HEK293 (cell line): ENCODE measurements at regions not wholly inside any gene's neighbourhood (a gene's known extent, or its start where the extent isn't known, plus 50 kb on each side); places are given as distances from the start of the nearest gene placed in this dataset.

Experiments used
- CTCF ChIA-PET: fragments of 350-600 bp; formaldehyde crosslinking; extraction: SDS; loops from one replicate; lab custom pipeline; 2021; ENCODE audit warnings: antibody characterized with exemption; lab: Yijun Ruan, JAX
- POLR2A ChIA-PET: fragments of 300-600 bp; formaldehyde crosslinking; extraction: SDS; loops from one replicate; lab custom pipeline; 2020; ENCODE audit warnings: antibody characterized with exemption, inconsistent platforms; lab: Yijun Ruan, JAX
- H3K27ac ChIP-seq: fragments of 200-500 bp; sonication (Bioruptor generic); 2 replicates; pipeline ENCODE4 v1.5.1; 2014; ENCODE audit warnings: low read depth, low read length, control low read depth, inconsistent platforms; ENCODE audit errors: extremely low read depth
- H3K36me3 ChIP-seq, 2 experiments: fragments of 200-500 bp in 1 of 2; sonication (Bioruptor generic) in 1 of 2; 1 replicate in 1 of 2; 2 replicates in 1 of 2; pipeline ENCODE4 v1.5.1; 2014 to 2017; ENCODE audit warnings: inconsistent platforms in 2 of 2, low read length in 2 of 2; ENCODE audit not compliant: control insufficient read depth in 2 of 2, insufficient read depth in 1 of 2
- H3K4me1 ChIP-seq: fragments of 200-500 bp; sonication (Bioruptor generic); 2 replicates; pipeline ENCODE4 v1.5.1; 2014; ENCODE audit warnings: mild to moderate bottlenecking, low read length, inconsistent platforms; ENCODE audit not compliant: control insufficient read depth, insufficient read depth
- H3K4me3 ChIP-seq: 2 replicates; pipeline ENCODE4 v1.5.1; 2011; ENCODE audit warnings: low read depth, mild to moderate bottlenecking, control low read depth, low read length, moderate library complexity
- H3K9me3 ChIP-seq: fragments of 200-500 bp; sonication (Bioruptor generic); 2 replicates; pipeline ENCODE4 v1.5.1; 2014; ENCODE audit warnings: low read depth, low read length, inconsistent platforms; ENCODE audit not compliant: control insufficient read depth, insufficient read depth
- OVOL3 ChIP-seq: fragments of 450-650 bp; formaldehyde crosslinking; IDR thresholded peaks from 2 replicates; pipeline ENCODE4 v1.5.1; 2016; ENCODE audit warnings: missing biosample characterization, missing genetic modification characterization
- PRDM4 ChIP-seq: fragments of 450-650 bp; formaldehyde crosslinking; IDR thresholded peaks from 2 replicates; pipeline ENCODE4 v1.5.1; 2017; ENCODE audit warnings: missing biosample characterization, missing genetic modification characterization
- SP2 ChIP-seq: fragments of 450-650 bp; formaldehyde crosslinking; IDR thresholded peaks from 2 replicates; pipeline ENCODE4 v1.5.1; 2016; ENCODE audit warnings: missing biosample characterization, missing genetic modification characterization
- ZFP37 ChIP-seq: fragments of 450-650 bp; formaldehyde crosslinking; IDR thresholded peaks from 2 replicates; pipeline ENCODE4 v1.5.1; 2016; ENCODE audit warnings: missing biosample characterization, missing genetic modification characterization
- ZNF10 ChIP-seq: fragments of 450-650 bp; formaldehyde crosslinking; IDR thresholded peaks from 2 replicates; pipeline ENCODE4 v1.5.1; 2017; ENCODE audit warnings: missing biosample characterization, missing genetic modification characterization
- ZNF146 ChIP-seq: fragments of 450-650 bp; formaldehyde crosslinking; IDR thresholded peaks from 2 replicates; pipeline ENCODE4 v1.5.1; 2016; ENCODE audit warnings: missing biosample characterization, missing genetic modification characterization
- ZNF19 ChIP-seq: fragments of 450-650 bp; formaldehyde crosslinking; IDR thresholded peaks from 2 replicates; pipeline ENCODE4; 2016; ENCODE audit warnings: missing biosample characterization, missing genetic modification characterization, low read depth
- ZNF274 ChIP-seq, 2 experiments: fragments of 200-500 bp in 1 of 2; fragments of 450-650 bp in 1 of 2; sonication (Bioruptor generic) in 1 of 2; formaldehyde crosslinking in 1 of 2; IDR thresholded peaks; 2 replicates each; pipeline versions ENCODE4 v1.5.1 to v1.6.1; 2014 to 2016; ENCODE audit warnings: borderline replicate concordance in 1 of 2, inconsistent platforms in 1 of 2, low read length in 1 of 2, missing biosample characterization in 1 of 2, missing genetic modification characterization in 1 of 2
- ZNF350 ChIP-seq: fragments of 450-650 bp; formaldehyde crosslinking; IDR thresholded peaks from 2 replicates; pipeline ENCODE4 v1.5.0; 2017; ENCODE audit warnings: missing biosample characterization, mild to moderate bottlenecking, missing genetic modification characterization
- ZNF391 ChIP-seq: fragments of 450-650 bp; formaldehyde crosslinking; IDR thresholded peaks from 2 replicates; pipeline ENCODE4 v1.5.1; 2016; ENCODE audit warnings: low read depth, missing biosample characterization, missing genetic modification characterization, borderline replicate concordance
- ZNF404 ChIP-seq: fragments of 450-650 bp; formaldehyde crosslinking; IDR thresholded peaks from 2 replicates; pipeline ENCODE4 v1.5.1; 2017; ENCODE audit warnings: missing biosample characterization, missing genetic modification characterization
- ZNF473 ChIP-seq: fragments of 450-650 bp; formaldehyde crosslinking; IDR thresholded peaks from 2 replicates; pipeline ENCODE4 v1.5.1; 2017; ENCODE audit warnings: missing biosample characterization, missing genetic modification characterization
- ZNF571 ChIP-seq: fragments of 450-650 bp; formaldehyde crosslinking; IDR thresholded peaks from 2 replicates; pipeline ENCODE4 v1.5.0; 2017; ENCODE audit warnings: missing biosample characterization, missing genetic modification characterization
- ZNF677 ChIP-seq: fragments of 450-650 bp; IDR thresholded peaks from 2 replicates; pipeline ENCODE4 v1.5.0; 2018; ENCODE audit warnings: missing biosample characterization, mild to moderate bottlenecking, missing genetic modification characterization, moderate library complexity
- ZNF777 ChIP-seq: fragments of 450-650 bp; formaldehyde crosslinking; IDR thresholded peaks from 2 replicates; pipeline ENCODE4 v1.5.1; 2017; ENCODE audit warnings: missing biosample characterization, missing genetic modification characterization, borderline replicate concordance
- ZNF785 ChIP-seq: fragments of 450-650 bp; formaldehyde crosslinking; IDR thresholded peaks from 2 replicates; pipeline ENCODE4 v1.5.1; 2016; ENCODE audit warnings: missing biosample characterization, missing genetic modification characterization
- ZNF830 ChIP-seq: fragments of 450-650 bp; IDR thresholded peaks from 2 replicates; pipeline ENCODE4 v1.5.0; 2018; ENCODE audit warnings: missing biosample characterization, missing genetic modification characterization, low read depth, mild to moderate bottlenecking, moderate library complexity
- TF ChIP-seq, protein P1 (sequence below): fragments of 450-650 bp; formaldehyde crosslinking; IDR thresholded peaks from 2 replicates; pipeline ENCODE4 v1.5.1; 2017; ENCODE audit warnings: missing biosample characterization, missing genetic modification characterization
- TF ChIP-seq, protein P2 (sequence below): fragments of 450-650 bp; formaldehyde crosslinking; IDR thresholded peaks from 2 replicates; pipeline ENCODE4 v1.5.1; 2016; ENCODE audit warnings: missing biosample characterization, missing genetic modification characterization
- TF ChIP-seq, protein P3 (sequence below): fragments of 450-650 bp; formaldehyde crosslinking; IDR thresholded peaks from 2 replicates; pipeline ENCODE4 v1.5.1; 2017; ENCODE audit warnings: missing biosample characterization, missing genetic modification characterization
- TF ChIP-seq, protein P4 (sequence below): fragments of 450-650 bp; formaldehyde crosslinking; IDR thresholded peaks from 2 replicates; pipeline ENCODE4 v1.5.1; 2017; ENCODE audit warnings: missing biosample characterization, mild to moderate bottlenecking, missing genetic modification characterization, moderate library complexity

GRCh38 chr2:149690825-149691224 lies 103.2 kb upstream of the MMADHC start:
- no peak overlapping the region for H3K4me3 ChIP-seq
- no peaks in the 10 kb centered on the region for H3K36me3 ChIP-seq
- no peaks in the 10 kb centered on the region for H3K9me3 ChIP-seq
- no peak for TF ChIP-seq ZNF404 (tag by site-specific recombination)
- TF ChIP-seq PRDM4 (tag by site-specific recombination), result no peak
- H3K4me1 ChIP-seq, result no peaks in the 10 kb centered on the region
- ChIA-PET CTCF (no interaction called here), POLR2A (no interaction called here)
- no peak overlapping the region for H3K27ac ChIP-seq

DNA sequence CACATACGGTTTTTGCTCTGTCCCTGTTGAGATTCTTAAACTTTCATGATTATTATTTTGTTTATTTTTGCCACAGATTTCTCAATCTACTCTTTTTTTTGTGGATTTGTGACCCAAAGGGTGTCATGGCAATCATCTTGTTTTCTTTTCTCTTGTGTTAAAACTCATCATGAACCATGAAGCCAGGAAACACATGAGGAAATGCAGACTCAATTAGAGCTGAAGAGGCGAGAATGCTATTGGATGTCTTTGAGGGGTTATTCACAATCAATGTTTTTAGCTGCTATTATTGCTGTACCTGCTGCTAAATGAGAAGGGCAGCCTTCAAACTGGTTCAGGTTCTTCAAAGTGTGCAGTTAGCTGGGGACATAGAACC lies 99.5 kb upstream of the MMADHC start:
- TF ChIP-seq ZNF274 (IDR thresholded peaks at IDR 0.05; ENCODE audit: low read length), result no peak
- TF ChIP-seq ZNF274 (tag by site-specific recombination; IDR thresholded peaks at IDR 0.05; ENCODE audit: borderline replicate concordance), result no peak
- no peak for TF ChIP-seq ZNF473 (tag by site-specific recombination)
- TF ChIP-seq ZNF571 (tag by site-specific recombination), result no peak
- TF ChIP-seq ZNF785, result no peak
- TF ChIP-seq ZNF391 (tag by site-specific recombination), result no peak
- no peak for TF ChIP-seq OVOL3 (tag by site-specific recombination)
- TF ChIP-seq ZNF830 (tag by site-specific recombination), result no peak
- TF ChIP-seq ZNF19 (tag by site-specific recombination), result no peak
- TF ChIP-seq ZNF777 (tag by site-specific recombination), result no peak
- TF ChIP-seq ZNF146 (tag by site-specific recombination), result no peak
- TF ChIP-seq ZNF677 (tag by site-specific recombination), result no peak
- TF ChIP-seq, protein P1, sequence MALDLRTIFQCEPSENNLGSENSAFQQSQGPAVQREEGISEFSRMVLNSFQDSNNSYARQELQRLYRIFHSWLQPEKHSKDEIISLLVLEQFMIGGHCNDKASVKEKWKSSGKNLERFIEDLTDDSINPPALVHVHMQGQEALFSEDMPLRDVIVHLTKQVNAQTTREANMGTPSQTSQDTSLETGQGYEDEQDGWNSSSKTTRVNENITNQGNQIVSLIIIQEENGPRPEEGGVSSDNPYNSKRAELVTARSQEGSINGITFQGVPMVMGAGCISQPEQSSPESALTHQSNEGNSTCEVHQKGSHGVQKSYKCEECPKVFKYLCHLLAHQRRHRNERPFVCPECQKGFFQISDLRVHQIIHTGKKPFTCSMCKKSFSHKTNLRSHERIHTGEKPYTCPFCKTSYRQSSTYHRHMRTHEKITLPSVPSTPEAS (tag by site-specific recombination), result no peak
- no peak for TF ChIP-seq ZNF350 (tag by site-specific recombination)
- TF ChIP-seq, protein P2, sequence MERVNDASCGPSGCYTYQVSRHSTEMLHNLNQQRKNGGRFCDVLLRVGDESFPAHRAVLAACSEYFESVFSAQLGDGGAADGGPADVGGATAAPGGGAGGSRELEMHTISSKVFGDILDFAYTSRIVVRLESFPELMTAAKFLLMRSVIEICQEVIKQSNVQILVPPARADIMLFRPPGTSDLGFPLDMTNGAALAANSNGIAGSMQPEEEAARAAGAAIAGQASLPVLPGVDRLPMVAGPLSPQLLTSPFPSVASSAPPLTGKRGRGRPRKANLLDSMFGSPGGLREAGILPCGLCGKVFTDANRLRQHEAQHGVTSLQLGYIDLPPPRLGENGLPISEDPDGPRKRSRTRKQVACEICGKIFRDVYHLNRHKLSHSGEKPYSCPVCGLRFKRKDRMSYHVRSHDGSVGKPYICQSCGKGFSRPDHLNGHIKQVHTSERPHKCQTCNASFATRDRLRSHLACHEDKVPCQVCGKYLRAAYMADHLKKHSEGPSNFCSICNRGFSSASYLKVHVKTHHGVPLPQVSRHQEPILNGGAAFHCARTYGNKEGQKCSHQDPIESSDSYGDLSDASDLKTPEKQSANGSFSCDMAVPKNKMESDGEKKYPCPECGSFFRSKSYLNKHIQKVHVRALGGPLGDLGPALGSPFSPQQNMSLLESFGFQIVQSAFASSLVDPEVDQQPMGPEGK, result no peak
- TF ChIP-seq, protein P3, sequence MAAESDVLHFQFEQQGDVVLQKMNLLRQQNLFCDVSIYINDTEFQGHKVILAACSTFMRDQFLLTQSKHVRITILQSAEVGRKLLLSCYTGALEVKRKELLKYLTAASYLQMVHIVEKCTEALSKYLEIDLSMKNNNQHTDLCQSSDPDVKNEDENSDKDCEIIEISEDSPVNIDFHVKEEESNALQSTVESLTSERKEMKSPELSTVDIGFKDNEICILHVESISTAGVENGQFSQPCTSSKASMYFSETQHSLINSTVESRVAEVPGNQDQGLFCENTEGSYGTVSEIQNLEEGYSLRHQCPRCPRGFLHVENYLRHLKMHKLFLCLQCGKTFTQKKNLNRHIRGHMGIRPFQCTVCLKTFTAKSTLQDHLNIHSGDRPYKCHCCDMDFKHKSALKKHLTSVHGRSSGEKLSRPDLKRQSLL (tag by site-specific recombination), result no peak
- TF ChIP-seq, protein P4, sequence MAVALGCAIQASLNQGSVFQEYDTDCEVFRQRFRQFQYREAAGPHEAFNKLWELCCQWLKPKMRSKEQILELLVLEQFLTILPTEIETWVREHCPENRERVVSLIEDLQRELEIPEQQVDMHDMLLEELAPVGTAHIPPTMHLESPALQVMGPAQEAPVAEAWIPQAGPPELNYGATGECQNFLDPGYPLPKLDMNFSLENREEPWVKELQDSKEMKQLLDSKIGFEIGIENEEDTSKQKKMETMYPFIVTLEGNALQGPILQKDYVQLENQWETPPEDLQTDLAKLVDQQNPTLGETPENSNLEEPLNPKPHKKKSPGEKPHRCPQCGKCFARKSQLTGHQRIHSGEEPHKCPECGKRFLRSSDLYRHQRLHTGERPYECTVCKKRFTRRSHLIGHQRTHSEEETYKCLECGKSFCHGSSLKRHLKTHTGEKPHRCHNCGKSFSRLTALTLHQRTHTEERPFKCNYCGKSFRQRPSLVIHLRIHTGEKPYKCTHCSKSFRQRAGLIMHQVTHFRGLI (tag by site-specific recombination), result no peak
- no peak for TF ChIP-seq SP2 (tag by site-specific recombination)
- no peak for TF ChIP-seq ZFP37
- no peak for TF ChIP-seq ZNF10 (tag by site-specific recombination)
- no peaks in the 10 kb centered on the region for H3K9me3 ChIP-seq
- no peak overlapping the region for H3K4me3 ChIP-seq
- CTCF ChIA-PET, result no interaction called here
- POLR2A ChIA-PET, result no interaction called here
- H3K27ac ChIP-seq, result no peak overlapping the region
- H3K4me1 ChIP-seq, result no peaks in the 10 kb centered on the region
- H3K36me3 ChIP-seq, result no peaks in the 10 kb centered on the region
